Lower lobe of right lung (tissue), 2 donors: ENCODE measurements at regions not wholly inside any gene's neighbourhood (a gene's known extent, or its start where the extent isn't known, plus 50 kb on each side); places are given as distances from the start of the nearest gene placed in this dataset.

Source experiments
- ATAC-seq, 2 donors: fragments of 200-7000 bp; cut with Tn5 transposase; one replicate each; pipeline ENCODE4 v1.9.1; 2020 to 2022; ENCODE audit warnings: mild to moderate bottlenecking in 2 of 2, moderate library complexity in 2 of 2
- DNase-seq: peaks from one replicate; pipeline ENCODE4 v3.0.0-alpha.2; 2020
- H3K27ac ChIP-seq: fragments of 200-600 bp; one replicate; pipeline ENCODE4 v1.8.0; 2022
- H3K27me3 ChIP-seq: fragments of 200-600 bp; one replicate; pipeline ENCODE4 v1.8.0; 2022; ENCODE audit warnings: low read depth
- H3K36me3 ChIP-seq: fragments of 200-600 bp; one replicate; pipeline ENCODE4 v1.8.0; 2022; ENCODE audit warnings: mild to moderate bottlenecking
- H3K4me1 ChIP-seq: fragments of 200-600 bp; one replicate; pipeline ENCODE4 v1.8.0; 2022
- H3K4me3 ChIP-seq: fragments of 200-600 bp; one replicate; pipeline ENCODE4 v1.8.0; 2022; ENCODE audit warnings: mild to moderate bottlenecking
- H3K9me3 ChIP-seq: fragments of 200-600 bp; one replicate; pipeline ENCODE4 v1.8.0; 2022
- CTCF ChIP-seq: fragments of 200-600 bp; IDR thresholded peaks from one replicate; pipeline ENCODE4 v1.8.0; 2022; ENCODE audit warnings: antibody characterized with exemption, mild to moderate bottlenecking
- intact Hi-C: fragments of 100-400 bp; cut with DNase I; formaldehyde crosslinking; loops from one replicate; pipeline ENCODE4 v1.11.0; 2022
- donor health status: DM: no; HTN: yes; CAD: no; lungs with severe emphysema.

DNA sequence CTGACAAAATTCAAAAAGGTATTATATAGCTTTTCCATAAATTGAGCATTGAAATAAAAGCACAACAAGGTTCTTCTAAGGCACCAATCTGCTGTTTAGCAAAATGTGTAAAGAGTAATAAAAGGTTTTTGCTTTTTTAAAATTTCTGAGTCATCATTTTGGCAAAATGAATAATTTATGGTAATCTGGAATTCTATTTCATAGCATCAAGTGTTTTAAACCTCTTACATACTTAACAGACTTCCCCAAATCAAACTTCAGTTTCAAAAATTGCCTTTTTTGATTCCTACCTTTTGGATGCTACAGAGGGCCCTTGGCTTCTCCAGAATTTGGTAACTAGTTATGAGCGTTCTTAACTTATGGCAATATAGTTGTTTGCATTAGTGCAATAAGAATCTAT, 154.0 kb upstream of the ELAC2 start:
- Histone ChIP-seq H3K27me3 (no peaks in the 10 kb centered on the region), H3K9me3 (peaks cover 34% of the 10 kb centered on the region), H3K4me1 (no peaks in the 10 kb centered on the region), H3K36me3 (no peaks in the 10 kb centered on the region), H3K27ac (no peak overlapping the region), H3K4me3 (no peak overlapping the region)
- intact Hi-C loops: no loop called here
- DNase-seq (no peak), ATAC-seq (no peak)
- TF ChIP-seq CTCF: no peak

- no peak for TF ChIP-seq CTCF
- intact Hi-C loops: no loop called here
- ATAC-seq: no peak
- H3K4me1 ChIP-seq: no peaks in the 10 kb centered on the region
- H3K27ac ChIP-seq: no peak overlapping the region
- no peaks in the 10 kb centered on the region for H3K36me3 ChIP-seq
- no peaks in the 10 kb centered on the region for H3K9me3 ChIP-seq
- no peaks in the 10 kb centered on the region for H3K27me3 ChIP-seq
- DNase-seq: no peak
- no peak overlapping the region for H3K4me3 ChIP-seq
Measured at GRCh38 chr17:13162361-13162760, 144.5 kb upstream of the ELAC2 start.

- no peak overlapping the region for H3K27ac ChIP-seq
- DNase-seq (no peak), ATAC-seq (no peak)
- TF ChIP-seq CTCF: no peak
- no peaks in the 10 kb centered on the region for H3K36me3 ChIP-seq
- no peaks in the 10 kb centered on the region for H3K27me3 ChIP-seq
- H3K4me3 ChIP-seq: no peak overlapping the region
- no peaks in the 10 kb centered on the region for H3K9me3 ChIP-seq
- intact Hi-C loops: no loop called here
- no peaks in the 10 kb centered on the region for H3K4me1 ChIP-seq
Measured at GRCh38 chr17:13160790-13161189, 143.0 kb upstream of the ELAC2 start.

GRCh38 chr17:13160296-13160695, 142.5 kb upstream of the ELAC2 start:
- H3K4me1 ChIP-seq: no peaks in the 10 kb centered on the region
- H3K27me3 ChIP-seq: no peaks in the 10 kb centered on the region
- no peak overlapping the region for H3K4me3 ChIP-seq
- no peak for TF ChIP-seq CTCF
- no peak for DNase-seq
- intact Hi-C loops: no loop called here
- H3K27ac ChIP-seq: no peak overlapping the region
- no peaks in the 10 kb centered on the region for H3K36me3 ChIP-seq
- no peak for ATAC-seq
- no peaks in the 10 kb centered on the region for H3K9me3 ChIP-seq

DNA sequence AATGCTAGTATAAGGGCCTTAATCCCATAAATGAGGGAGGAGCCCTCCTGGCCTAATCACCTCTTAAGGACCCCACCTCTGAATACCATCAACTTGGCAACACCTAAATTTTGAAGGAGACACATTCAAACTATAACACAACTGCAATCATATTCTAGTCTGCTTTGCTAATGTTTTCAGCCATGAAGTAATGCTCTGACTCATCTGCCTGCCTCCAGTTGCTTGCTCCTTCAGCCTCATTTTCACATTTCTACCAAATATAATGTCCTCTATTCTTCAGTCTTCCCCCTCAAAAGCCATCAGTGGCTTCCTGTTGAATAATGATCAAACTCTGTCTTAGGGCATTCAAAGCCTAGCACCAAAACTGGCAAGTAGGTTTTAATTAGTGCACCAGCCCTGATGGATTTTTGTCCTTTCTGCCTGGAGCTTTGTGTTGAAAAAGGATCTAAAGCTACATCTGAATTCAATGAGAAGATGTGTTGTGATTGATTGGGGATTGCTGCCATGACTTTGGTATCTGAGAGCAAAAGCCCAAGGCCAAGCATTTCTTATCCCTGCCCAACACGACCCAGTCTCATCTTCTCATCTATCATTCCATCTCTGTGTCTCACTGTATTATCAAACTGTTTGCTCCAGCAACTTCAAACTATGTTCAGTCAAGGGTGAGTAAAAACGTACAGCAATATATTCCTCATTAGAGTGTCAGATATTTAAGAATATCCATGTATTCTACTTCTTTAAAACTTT, 140.8 kb upstream of the ELAC2 start:
- Histone ChIP-seq H3K4me1 (no peaks in the 10 kb centered on the region), H3K9me3 (no peaks in the 10 kb centered on the region), H3K27me3 (no peaks in the 10 kb centered on the region), H3K4me3 (no peak overlapping the region), H3K36me3 (no peaks in the 10 kb centered on the region), H3K27ac (no peak overlapping the region)
- no peak for DNase-seq
- ATAC-seq: no peak
- TF ChIP-seq CTCF: no peak
- intact Hi-C loops: no loop called here
